ENCODE measurements at regions not wholly inside any gene's neighbourhood (a gene's known extent, or its start where the extent isn't known, plus 50 kb on each side); places are given as distances from the start of the nearest gene placed in this dataset.

DNA sequence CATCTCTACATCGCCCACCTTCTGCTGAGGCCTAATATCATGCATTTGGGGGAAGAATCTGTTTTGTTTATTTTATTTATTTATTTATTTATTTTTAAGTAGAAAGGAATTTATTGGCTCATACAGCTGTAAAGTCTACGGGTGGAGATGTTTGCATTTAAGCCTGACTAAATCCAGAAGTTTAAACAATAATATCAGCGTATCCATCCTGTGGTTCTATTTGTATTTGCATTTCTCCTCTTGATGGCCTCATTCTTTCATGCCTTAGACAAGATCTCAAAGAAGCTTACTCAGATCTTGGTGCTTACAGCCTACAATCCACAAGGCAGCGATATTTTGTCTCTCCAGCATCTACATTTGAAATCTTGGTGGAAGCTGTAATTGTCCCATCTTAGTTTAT lies 67.1 kb upstream of the CARD18 start:
- TF ChIP-seq, protein P1, sequence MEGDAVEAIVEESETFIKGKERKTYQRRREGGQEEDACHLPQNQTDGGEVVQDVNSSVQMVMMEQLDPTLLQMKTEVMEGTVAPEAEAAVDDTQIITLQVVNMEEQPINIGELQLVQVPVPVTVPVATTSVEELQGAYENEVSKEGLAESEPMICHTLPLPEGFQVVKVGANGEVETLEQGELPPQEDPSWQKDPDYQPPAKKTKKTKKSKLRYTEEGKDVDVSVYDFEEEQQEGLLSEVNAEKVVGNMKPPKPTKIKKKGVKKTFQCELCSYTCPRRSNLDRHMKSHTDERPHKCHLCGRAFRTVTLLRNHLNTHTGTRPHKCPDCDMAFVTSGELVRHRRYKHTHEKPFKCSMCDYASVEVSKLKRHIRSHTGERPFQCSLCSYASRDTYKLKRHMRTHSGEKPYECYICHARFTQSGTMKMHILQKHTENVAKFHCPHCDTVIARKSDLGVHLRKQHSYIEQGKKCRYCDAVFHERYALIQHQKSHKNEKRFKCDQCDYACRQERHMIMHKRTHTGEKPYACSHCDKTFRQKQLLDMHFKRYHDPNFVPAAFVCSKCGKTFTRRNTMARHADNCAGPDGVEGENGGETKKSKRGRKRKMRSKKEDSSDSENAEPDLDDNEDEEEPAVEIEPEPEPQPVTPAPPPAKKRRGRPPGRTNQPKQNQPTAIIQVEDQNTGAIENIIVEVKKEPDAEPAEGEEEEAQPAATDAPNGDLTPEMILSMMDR (IDR thresholded peaks at IDR 0.05), result no peak
- no peak overlapping the region for H3K27ac Mint-ChIP-seq (ENCODE audit: unreplicated experiment)
- no peaks in the 10 kb centered on the region for H3K9me3 Mint-ChIP-seq (ENCODE audit: low read depth)
- DNase-seq (ENCODE audit: low spot score), result no peak
- no peak overlapping the region for H3K4me3 Mint-ChIP-seq (ENCODE audit: unreplicated experiment)
- peaks cover 6% of the 10 kb centered on the region for H3K4me1 Mint-ChIP-seq (ENCODE audit: low read depth)
- H3K27me3 Mint-ChIP-seq (ENCODE audit: low read depth), result peaks cover 45% of the 10 kb centered on the region
- no peaks in the 10 kb centered on the region for H3K36me3 Mint-ChIP-seq (ENCODE audit: low read depth)

- Mint-ChIP-seq H3K27me3 (ENCODE audit: low read depth) (peaks cover 53% of the 10 kb centered on the region), H3K4me1 (ENCODE audit: low read depth) (no peaks in the 10 kb centered on the region), H3K27ac (ENCODE audit: unreplicated experiment) (no peak overlapping the region), H3K36me3 (ENCODE audit: low read depth) (no peaks in the 10 kb centered on the region), H3K9me3 (ENCODE audit: low read depth) (no peaks in the 10 kb centered on the region), H3K4me3 (ENCODE audit: unreplicated experiment) (no peak overlapping the region)
- no peak for DNase-seq (ENCODE audit: low spot score)
- TF ChIP-seq, protein P1 (IDR thresholded peaks at IDR 0.05), result no peak
These were observed 65.1 kb upstream of the CARD18 start for GRCh38 chr11:105204636-105205035.

- Mint-ChIP-seq H3K36me3 (ENCODE audit: low read depth) (no peaks in the 10 kb centered on the region), H3K9me3 (ENCODE audit: low read depth) (no peaks in the 10 kb centered on the region), H3K4me3 (ENCODE audit: unreplicated experiment) (no peak overlapping the region), H3K4me1 (ENCODE audit: low read depth) (no peaks in the 10 kb centered on the region), H3K27me3 (ENCODE audit: low read depth) (peaks cover 51% of the 10 kb centered on the region), H3K27ac (ENCODE audit: unreplicated experiment) (no peak overlapping the region)
- TF ChIP-seq, protein P1 (IDR thresholded peaks at IDR 0.05), result no peak
- no peak for DNase-seq (ENCODE audit: low spot score)
These were observed 64.1 kb upstream of the CARD18 start for GRCh38 chr11:105203569-105204240.

GRCh38 chr11:105202844-105203548 lies 63.4 kb upstream of the CARD18 start:
- peaks cover 45% of the 10 kb centered on the region for H3K27me3 Mint-ChIP-seq (ENCODE audit: low read depth)
- H3K4me3 Mint-ChIP-seq (ENCODE audit: unreplicated experiment), result no peak overlapping the region
- H3K27ac Mint-ChIP-seq (ENCODE audit: unreplicated experiment), result no peak overlapping the region
- H3K36me3 Mint-ChIP-seq (ENCODE audit: low read depth), result no peaks in the 10 kb centered on the region
- H3K9me3 Mint-ChIP-seq (ENCODE audit: low read depth), result no peaks in the 10 kb centered on the region
- no peak for DNase-seq (ENCODE audit: low spot score)
- no peaks in the 10 kb centered on the region for H3K4me1 Mint-ChIP-seq (ENCODE audit: low read depth)
- TF ChIP-seq, protein P1 (IDR thresholded peaks at IDR 0.05), result no peak

GRCh38 chr11:105202422-105202821 lies 62.9 kb upstream of the CARD18 start:
- Mint-ChIP-seq H3K9me3 (ENCODE audit: low read depth) (no peaks in the 10 kb centered on the region), H3K27me3 (ENCODE audit: low read depth) (peaks cover 45% of the 10 kb centered on the region), H3K36me3 (ENCODE audit: low read depth) (no peaks in the 10 kb centered on the region), H3K27ac (ENCODE audit: unreplicated experiment) (no peak overlapping the region), H3K4me3 (ENCODE audit: unreplicated experiment) (no peak overlapping the region), H3K4me1 (ENCODE audit: low read depth) (no peaks in the 10 kb centered on the region)
- DNase-seq (ENCODE audit: low spot score), result no peak
- TF ChIP-seq, protein P1 (IDR thresholded peaks at IDR 0.05), result no peak
